HG02885 (cell line): ENCODE measurements at regions not wholly inside any gene's neighbourhood (a gene's known extent, or its start where the extent isn't known, plus 50 kb on each side); places are given as distances from the start of the nearest gene placed in this dataset.
A peak's percentile ranks its signal among the peaks of the same experiment; 100 is the strongest.

Experiments used
- ATAC-seq: cut with Tn5 transposase; IDR thresholded peaks from one replicate; pipeline ENCODE4 v1.9.1; 2021; ENCODE audit warnings: mild to moderate bottlenecking; ENCODE audit not compliant: unreplicated experiment, poor library complexity

DNA sequence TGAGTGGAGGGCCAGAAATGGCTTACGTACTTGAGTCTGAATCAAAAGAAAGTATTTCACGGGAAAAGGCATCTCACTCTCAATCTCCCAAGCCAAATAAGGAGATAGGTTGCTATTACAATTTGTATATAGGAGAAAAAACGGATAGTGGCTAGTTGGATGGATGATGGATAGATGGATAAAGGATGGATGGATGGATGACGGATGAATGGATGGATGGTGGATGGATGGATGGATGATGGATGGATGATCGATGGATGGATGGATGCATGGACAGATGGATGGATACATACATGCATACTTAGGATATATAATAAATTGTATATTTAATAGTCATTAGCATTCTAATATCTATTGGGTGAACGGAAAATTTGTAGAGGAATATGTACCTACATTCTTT lies 82.2 kb upstream of the NRP1 start:
- ATAC-seq: no peak

DNA sequence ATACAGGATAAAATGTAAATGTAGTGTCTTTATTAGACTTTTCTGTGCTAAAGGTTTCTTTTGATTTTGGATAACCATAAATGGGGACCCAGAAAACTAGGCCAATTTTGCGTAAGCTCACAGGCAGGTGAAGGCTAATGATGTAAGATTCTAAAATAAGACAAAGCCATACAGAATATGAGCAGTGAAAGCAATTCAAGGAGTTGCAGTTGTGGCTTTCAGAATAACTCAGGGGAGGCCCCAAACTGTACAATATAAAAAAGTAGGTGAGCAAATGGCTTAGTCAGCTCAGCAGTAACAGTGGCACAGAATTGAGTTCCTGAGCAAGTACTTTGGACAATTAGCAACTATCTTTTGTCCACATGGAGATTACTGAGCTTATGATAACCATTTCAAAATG lies 81.7 kb upstream of the NRP1 start:
- peak; percentile 83 for ATAC-seq

DNA sequence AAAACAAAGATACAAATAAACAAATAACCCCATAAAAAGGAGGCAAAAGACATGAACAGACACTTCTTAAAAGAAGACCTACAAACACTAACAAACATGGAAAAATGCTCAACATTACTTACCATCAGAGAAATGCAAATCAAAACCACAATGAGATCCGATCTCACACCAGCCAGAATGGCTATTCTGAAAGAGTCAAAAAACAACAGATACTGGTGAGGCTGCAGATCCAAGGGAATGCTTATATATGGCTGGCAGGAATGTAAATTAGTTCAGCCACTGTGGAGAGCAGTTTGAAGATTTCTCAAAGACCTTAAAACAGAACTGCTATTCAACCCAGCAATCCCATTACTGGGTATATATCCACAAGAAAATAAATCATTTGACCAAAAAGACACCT lies 80.4 kb upstream of the NRP1 start:
- ATAC-seq: no peak

DNA sequence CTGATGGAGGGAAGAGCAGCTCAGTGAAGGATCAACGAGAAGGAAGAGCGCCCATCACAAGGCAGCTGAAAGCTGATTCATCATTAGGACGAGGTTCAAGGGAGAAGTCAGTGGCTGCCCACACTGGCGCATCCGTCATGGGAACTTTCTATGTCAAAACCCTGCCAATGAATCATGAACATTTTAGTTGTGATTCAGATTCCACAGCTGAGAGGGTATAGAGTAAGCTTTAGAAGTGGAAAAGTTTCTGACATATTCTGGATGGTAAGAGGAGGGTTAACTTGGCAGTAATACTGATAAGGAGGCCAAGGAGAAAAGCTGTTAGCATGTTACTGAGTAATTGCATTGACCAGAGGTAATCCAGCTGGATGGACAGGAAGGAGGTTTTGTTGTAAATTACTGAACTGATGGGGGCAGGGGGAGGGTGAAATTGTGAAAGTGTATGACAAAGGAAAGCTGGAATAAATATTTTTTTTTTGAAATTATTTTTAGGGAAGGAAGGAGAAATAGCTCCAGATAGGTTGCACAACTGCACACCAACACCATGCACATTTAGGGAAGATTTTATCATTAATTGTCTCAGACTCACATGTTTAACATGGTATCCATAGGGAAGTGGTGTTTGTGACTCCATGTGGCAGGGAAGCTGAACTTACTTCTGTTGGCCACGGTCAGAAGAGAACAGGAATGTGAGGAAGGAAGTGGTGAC lies 78.3 kb upstream of the NRP1 start:
- no peak for ATAC-seq

DNA sequence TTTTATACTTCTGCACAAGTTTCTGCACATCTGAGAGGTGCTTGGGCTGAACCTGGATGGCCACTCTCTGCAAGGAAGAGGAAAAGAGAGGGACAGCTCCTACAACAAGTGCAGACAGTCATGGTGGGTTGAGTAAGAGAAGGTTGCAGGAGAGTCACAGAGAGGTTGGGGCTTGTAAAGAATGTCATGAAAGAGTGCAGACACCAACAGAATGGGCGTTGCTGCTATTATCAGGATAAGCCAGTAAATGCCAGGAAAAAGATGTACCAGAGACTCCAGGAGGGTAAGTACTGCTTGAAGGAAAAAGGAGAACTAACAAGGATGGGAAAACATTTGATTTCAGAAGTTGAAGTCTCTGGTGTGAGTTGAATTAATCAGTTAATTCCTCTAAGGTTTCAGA lies 77.8 kb upstream of the NRP1 start:
- no peak for ATAC-seq

DNA sequence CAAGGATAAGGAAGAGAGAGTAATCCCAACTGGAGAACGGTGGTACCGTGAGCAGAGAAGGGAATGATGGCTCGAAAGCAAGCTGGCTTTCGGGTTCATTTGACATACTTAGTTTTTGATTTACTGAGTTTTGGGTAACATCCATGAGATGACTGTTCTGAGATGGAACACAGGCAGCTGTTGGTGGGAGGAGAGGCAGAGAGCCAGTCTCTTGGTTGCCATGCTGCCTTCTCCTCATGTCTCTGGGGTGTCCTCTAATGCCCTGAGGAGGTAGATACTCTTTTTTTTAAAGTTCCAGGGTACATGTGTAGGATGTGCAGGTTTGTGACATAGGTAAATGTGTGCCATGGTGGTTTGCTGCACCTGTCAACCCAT lies 76.4 kb upstream of the NRP1 start:
- ATAC-seq: no peak

GRCh38 chr10:33410096-33410859 lies 75.8 kb upstream of the NRP1 start:
- no peak for ATAC-seq

DNA sequence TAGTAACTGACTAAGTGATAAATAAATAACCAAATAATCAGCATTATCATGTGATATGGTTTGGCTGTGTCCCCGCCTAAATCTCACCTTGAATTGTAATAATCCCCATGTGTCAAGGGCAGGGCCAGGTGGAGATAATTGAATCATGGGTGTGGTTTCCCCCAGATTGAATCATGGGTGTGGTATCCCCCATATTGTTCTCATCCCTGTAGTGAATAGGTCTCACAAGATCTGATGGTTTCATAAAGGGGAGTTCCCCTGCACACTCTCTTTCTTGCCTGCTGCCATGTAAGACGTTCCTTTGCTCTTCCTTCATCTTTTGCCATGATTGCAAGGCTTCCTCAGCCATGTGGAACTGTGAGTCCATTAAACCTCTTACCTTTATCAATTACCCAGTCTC lies 72.1 kb upstream of the NRP1 start:
- ATAC-seq: no peak

DNA sequence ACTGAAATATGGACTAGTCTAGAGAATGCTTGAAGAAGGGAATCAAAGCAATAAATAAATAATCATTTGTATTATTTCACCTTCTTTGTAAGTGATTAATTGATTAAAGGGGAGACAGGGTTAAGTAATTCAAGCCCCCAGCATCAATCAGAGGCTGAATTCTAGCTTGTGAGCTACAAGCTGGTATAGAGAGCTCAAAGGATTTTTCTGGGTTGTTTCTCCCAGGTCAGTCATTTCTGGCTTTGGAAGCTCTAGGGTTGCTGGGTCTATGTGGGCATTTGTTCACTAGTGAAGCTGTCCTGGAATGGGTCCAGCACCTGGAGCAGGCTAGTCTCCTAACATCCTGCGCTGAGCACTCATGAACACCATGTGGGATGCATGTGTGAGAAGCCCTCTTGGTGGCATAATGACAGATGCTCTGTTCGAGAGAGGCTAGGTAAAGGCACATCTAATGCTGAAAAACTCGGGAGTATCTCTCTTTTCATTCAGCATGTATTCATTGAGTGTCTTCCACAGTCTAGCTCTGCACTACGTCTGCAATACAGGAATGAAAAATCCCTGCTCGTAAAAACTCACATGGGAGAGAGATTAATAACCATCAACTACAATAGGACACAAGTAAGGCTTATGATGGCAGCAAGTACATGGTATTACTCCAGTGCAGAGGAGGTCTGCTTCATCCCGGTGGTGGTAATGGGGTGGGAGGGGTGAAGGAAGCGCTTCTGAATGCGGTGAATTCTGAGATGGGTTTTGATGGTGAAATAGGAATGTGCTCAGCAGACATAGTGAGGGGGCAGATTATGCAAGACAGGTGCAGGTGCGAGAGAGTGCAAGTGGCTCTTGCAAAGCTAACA lies 68.0 kb upstream of the NRP1 start:
- no peak for ATAC-seq

DNA sequence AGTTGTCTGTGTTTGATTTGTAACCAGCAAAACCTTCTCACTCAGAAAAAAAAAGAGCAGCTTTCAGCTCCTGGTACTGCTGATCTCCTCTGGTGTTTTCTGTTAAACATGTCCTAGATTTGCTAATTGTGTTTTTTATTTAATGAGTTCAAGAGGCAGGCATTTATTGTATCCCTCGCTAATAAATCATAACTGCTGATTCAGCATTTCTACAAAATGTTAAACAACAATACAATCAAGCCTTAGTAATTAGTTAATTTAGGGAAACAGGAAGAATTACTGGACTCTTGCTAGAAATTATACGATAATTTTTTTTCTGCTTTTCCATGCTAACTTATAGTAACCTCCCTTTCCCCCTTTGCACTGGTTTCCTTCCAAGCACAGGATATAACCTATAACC lies 66.8 kb upstream of the NRP1 start:
- no peak for ATAC-seq

DNA sequence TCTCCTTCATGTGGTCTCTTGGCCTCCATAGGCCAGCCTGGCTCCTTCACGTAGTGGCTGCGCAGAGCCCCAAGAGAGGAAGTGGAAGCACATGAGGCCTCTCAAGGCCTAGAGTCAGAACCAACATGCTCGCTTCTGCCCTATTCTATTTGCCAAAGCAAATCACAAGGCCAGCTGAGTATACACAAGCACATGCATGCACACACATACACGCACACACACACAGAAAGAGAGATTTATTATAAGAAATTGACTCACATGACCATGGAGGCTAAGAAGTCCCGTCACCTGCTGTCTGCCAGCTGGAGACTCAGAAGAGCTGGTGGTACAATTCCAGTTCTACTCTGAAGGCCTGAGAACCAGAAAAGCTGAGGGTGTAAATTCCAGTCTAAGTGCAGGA lies 64.3 kb upstream of the NRP1 start:
- ATAC-seq: no peak

DNA sequence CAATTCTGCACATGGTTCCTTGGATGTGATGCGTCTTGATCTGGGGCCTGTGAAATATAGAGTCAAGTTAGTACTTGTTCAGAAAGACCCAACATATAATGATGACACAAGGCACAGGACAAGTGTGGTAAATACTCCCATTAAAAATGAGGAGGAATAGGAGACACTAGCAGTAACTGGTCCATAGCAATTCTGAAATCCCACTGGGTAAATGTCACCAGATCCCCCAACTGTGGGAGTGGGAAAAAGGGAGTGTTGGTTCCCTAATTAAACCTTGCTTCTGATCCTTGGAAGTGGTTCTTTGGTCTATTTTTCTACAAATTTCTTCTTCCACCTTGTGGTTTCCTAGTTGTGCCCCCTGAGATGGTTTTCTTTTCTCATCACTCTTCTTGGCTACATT lies 62.5 kb upstream of the NRP1 start:
- ATAC-seq: no peak

- ATAC-seq: no peak
Observed at GRCh38 chr10:33396279-33396678, 61.8 kb upstream of the NRP1 start.

- ATAC-seq: no peak
Observed at GRCh38 chr10:33395201-33395600, 60.7 kb upstream of the NRP1 start.

- no peak for ATAC-seq
Observed at GRCh38 chr10:33392706-33393105, 58.2 kb upstream of the NRP1 start.

GRCh38 chr10:33391611-33392465 lies 57.4 kb upstream of the NRP1 start:
- no peak for ATAC-seq

DNA sequence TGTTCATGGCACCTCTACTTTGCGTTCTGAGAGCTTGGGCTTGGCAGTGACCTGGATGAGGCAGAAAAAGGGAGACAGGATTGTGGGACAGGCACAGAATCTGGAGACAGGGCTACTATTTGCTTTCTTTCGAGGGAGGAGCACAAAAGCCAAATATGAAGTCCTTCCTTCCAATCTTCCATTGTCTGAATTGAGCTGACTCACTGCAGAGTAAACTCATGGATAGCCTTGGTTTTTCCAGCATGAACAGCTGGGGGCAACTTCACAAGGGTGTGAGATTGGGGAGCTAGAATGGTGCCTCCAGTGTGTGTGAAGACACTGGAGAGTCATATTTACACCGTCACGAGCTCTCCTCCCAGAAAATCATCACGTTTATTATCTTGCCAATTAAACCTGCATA lies 55.6 kb upstream of the NRP1 start:
- ATAC-seq: no peak

- no peak for ATAC-seq
Observed at GRCh38 chr10:33388785-33389184, 54.3 kb upstream of the NRP1 start.

- ATAC-seq: no peak
Observed at GRCh38 chr10:33388382-33388781, 53.9 kb upstream of the NRP1 start.

- ATAC-seq: no peak
Observed at GRCh38 chr10:33387720-33388119, 53.3 kb upstream of the NRP1 start.
